ENCODE measurements at regions not wholly inside any gene's neighbourhood (a gene's known extent, or its start where the extent isn't known, plus 50 kb on each side); places are given as distances from the start of the nearest gene placed in this dataset.

DNA sequence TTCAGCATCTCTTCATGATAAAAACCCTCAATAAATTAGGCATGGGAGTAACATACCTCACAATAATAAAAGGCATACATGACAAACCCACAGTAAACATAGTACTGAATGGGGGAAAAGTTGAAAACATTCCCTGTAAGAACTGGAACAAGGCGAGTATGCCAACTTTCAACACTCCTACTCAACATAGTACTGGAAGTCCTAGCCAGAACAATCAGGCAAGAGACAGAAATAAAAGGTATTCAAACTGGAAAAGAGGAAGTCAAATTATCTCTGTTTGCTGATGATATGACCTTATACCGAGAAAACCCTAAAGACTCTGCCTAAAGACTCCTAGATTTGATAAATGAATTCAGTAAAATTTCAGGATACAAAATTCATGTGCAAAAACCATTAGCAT lies 167.6 kb downstream of the TMEM38B start:
- no peak for DNase-seq

DNA sequence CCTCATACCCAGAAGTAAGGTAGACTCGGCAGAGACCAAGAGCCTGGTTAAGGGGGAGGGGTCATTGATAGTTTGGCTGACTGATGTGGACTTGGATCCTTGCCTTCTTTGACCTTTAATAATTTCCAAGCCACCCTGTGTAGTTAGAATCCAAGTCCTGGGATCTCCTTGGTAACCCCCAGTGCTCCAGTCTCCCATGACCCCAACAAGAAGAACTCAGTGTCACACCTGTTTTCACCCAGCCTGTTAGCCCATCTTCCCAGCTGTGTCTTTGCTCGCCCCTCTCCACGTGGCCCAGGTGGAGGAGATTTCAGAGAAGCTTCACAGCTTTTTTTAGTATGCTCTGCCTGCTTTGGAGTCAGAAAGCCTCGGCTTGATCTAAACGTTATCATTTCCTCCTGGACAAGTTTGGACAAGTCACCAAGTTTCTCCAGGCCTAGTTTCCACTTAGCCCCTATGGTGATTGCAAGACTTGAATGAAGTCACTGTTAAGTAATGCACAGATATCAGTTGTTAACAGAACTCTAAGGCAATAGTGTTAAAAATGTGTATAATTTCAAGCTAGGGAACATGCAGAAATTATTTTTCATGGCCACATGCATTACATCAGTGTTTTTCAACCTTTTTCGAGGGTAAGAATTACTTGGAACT lies 170.0 kb downstream of the TMEM38B start:
- no peak for DNase-seq

DNA sequence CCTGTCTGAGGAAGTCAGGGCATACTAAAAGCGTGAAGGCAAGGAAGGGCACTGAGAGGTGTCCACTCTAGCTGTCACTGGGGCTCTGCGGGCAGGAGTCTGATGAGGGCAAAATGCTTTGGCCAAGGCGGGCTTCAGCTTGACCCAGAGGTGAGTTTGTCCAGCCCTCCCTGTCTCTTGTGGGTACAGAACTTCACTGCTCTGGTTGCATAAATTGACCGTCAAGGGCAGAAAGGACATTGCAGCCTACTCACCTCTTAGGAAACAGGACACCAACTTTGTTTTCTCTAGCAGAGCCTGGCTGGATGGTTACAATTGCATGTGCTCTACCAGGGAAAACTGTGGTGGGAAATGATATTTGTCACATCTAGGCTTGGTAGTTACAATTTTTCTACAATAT lies 170.9 kb downstream of the TMEM38B start:
- DNase-seq, result no peak

DNA sequence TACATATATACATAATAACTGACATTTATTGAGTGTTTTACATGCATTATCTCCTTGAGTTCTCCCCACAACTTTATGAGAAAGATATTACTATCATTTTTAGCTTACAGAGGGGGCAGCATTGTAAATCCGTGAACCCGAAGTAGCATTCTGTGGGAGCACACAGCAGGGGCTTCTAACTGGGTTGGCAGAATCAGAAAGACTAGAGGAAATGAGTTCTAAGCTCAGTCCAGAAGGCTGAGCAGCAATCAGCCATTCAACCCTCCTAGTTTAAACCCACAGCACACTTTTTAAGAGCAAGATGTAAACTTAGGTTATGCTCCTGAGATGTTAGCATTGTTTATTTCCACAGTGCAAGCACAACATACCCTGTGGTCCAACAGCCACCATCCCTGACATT lies 177.2 kb downstream of the TMEM38B start:
- DNase-seq, result no peak

DNA sequence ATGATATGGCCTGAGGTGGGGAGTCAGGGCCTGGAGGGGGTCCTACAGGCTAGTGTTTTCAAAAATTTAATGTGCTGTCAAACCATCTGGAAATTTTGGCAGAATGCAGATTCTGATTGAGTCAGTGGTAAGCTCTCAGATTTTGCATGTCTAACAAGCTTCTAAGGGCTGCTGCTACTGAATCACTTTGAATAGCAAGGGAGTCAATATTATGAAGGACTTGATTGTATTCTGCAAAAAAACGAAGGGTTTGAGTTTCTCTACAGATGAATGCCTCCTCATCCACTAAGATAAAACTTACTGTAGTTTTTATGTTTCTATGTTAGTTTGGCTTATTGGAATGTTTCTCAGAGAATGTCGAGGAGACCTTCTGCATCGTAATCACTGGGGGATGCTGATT lies 179.5 kb downstream of the TMEM38B start:
- no peak for DNase-seq

DNA sequence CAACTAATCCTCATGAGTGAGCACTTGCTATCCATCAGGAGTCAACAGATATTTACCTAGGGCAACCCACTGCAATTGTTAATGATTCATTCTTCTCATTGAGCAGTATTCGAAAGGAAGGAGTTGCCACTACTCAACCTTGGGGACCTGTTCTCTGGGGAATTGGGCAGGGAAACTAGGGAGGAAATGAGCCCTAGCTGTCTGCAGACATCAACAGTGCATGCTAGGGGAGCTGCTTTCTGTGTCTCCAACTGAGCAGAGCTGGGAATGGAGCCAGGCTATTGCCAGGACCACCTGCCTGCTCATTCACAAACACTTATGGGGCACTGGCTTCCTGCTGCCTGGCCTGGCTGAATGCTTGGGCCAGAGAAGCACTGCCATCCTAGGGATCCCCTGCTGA lies 183.4 kb downstream of the TMEM38B start:
- DNase-seq, result no peak

DNA sequence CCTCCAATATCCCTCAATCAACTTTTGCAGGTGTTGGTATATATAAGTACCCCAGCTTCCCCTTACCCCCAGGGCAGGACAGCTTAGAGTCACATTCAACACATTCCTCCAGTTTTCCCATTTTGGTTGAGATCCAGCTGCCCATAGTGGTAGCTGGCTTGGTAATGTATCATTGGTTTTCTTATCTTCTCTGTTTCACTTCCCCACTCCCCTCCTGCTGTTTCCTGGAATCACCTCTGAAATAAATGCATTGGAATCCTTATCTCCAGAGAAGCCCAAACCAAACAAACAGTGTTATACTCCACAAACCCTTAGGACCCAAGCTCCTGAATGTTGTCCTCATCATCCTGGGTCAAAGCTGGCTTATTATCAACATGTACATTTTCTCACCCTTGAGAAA lies 184.8 kb downstream of the TMEM38B start:
- no peak for DNase-seq

DNA sequence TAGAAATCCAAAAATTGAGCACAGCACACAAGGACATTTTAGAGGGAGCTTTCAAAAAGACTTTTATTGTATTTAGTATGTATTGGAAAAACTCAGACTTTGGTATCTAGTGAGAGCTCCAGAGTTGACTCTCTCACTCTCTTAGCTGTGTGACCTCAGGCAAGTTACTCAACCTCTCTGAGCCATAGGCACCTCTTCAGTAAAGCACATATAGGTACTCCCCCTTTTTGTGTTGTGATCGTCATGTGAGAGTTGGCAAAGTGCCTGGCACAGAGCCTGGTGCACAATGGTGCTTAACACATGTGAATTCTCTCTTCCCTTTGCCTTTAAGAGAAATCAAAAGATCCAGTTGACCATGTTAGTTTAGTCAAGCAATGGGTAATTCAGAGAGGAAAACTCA lies 186.2 kb downstream of the TMEM38B start:
- no peak for DNase-seq

DNA sequence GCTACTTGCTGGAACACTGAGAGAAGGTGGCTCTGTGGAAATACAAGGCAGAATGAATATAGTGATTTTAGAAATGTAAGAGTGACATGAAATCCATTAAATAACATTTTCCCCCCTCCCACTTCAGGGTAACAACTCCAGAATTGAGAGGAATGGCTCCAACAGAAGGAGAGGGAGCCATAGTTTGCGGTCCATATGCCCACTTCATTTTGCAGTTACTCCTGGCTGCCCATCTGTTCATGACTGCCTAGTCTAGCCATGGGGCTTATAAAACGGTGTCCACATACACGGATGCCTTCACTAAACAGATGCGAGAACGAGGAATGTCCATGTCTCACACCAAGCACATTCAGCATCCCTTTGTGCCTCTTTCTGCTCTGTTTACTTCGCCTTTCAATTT lies 186.7 kb downstream of the TMEM38B start:
- no peak for DNase-seq

DNA sequence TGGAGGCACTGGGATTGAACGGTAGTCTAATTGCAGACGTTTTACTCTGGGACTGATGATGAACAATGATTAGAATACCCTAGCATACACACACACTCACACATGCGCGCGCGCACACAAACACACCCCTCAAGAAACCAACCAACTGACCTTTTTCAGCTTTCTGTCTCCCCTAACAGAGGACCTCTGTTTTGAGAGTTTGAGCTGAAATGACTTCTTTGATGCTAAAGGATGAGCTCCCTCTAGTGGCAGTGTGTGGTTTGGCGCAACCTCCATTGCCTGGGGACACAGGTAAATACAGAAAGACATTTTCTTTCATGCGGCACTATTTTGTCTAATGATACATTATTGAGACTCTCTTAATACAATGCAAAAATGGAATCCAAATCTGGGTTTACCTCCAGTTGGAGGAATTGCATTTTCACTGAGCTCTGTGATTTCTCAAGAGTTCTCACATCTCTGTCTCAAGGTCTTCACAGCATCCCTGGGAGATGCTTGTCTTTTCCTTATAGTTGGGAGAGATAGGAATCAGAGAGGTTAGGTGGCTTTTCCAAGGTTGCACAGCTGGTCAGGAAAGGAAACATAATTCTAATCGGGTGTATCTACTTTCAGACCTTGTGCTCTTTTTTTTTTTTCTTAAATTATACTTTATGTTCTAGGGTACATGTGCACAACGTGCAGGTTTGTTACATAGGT lies 187.5 kb downstream of the TMEM38B start:
- no peak for DNase-seq

DNA sequence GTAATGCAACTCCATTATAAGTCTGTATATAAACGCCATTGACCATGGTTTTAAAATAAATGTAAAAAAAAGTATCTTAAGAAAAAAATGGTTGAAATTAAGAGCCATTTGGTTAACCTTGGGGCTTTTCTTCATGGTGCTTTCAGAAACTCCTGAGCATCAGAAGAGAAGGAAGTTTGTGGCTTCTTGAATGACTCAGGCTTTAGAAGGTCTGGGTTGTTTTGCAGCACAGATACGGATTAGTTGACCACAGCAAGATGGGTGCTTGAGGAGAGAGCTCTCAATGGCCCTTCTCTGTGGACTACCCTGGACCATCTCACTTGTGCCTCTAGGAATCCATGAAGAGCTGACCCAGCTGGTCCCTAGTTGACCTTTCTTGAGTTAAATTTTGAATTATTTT lies 189.5 kb downstream of the TMEM38B start:
- DNase-seq, result peak; percentile 25

DNA sequence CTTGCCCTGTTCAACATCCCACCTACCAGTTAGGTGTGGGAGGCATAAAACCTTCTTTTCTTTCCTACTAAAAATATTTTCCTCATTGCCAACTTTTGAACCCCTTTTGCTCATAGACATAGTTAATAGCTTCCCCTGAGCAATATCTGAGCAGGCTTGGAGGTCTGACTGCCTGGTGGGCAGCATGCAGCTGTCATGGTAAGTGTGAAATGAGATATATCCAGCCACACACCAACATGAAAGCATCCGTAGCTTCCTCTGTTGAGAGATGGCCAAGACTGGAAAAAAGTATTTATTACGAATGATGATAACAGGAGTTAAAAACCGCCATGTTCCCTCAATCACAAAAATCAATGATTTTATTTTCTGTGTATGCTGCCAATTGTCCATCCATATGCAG lies 190.1 kb downstream of the TMEM38B start:
- DNase-seq, result no peak

DNA sequence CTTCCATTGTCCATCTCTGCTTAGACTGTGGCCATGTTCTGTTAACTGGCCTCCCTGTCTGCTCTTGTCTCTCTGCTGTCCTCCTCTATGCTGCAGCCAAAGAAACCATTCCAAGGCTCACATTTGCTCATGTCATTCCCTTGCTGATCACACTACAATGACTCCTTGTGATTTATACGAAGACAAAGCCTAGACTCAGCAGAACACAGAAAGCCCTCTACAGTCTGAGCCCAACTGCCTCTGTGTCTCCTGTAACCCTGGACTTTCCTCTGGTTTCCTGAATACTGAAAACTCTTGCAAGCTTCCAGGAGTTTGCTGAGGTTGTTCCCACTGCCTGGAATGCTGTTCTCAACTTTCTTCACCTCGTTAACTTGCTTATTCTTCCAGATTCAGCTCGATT lies 191.8 kb downstream of the TMEM38B start:
- DNase-seq, result no peak

DNA sequence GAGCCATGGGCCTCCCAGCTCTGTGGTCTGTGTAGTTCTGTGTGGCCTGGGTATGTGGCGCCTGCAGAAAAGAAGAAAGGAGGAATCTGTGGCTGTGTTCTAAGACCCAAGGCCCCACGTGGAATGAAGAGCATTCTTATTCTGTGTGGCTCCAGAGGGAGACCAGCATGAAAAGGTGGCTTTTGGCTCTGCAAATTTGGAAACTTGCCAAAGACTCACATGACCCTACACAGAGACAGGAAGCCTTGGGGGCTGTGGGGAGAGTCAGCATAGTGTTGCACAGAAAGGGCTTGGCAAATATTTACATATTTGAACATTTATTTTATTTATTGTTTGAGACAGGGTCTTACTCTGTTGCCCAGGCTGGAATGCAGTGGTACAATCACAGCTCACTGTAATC lies 193.3 kb downstream of the TMEM38B start:
- no peak for DNase-seq

DNA sequence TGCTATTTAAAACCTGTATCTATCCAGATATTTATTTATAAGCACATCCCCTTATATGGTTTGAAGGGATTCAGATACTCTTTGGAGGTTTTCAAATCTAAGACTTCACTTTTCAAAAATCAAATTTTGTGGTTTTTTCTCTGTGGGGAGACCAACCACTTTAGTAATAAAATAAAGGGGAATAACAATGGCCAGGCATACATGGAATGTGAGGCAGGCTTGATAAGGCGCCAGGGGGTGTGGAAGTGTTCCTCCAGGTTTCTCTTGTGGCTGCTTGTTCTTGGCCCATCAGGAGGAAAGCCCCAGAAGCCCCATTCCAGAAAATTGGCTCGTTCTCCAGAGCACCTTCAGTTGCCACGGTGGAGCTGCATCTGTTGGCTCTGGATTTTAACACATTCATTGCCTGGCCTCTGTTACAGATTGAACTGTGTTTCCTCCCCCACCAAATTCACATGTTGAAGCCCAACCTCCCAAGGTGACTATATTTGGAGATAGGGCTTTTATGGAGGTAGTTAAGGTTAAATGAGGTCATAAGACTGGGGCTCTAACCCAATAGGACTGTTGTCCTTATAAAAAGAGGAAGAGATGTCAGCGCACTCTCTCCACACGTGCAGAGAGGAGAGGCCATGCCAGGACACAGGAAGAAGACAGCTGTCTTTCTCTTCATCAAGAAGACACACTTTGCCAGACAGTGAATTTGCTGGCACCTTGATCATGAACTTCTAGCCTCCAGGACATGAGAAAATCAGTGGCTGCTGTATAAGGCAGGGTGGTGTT lies 195.9 kb downstream of the TMEM38B start:
- DNase-seq, result peak; percentile 31

DNA sequence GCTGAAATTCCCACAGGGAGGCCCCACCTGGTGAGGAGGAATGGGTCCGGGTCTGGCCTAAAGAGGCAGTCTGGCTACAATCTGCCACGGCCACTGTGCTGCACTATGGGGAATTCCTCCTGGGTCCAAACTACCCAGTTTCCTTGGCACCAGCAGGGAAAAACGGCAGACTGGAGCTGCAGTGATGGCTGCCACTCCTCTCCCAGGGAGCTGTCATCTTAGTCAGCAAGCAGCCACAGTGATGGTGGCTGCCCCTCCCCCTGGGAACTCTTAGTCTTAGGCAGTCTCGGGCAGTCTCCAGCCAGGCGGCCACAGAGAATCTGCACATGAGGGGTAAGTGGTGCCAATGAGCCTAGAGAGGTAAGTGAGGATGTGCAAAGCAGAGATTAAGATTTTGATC lies 205.8 kb downstream of the TMEM38B start:
- no peak for DNase-seq

DNA sequence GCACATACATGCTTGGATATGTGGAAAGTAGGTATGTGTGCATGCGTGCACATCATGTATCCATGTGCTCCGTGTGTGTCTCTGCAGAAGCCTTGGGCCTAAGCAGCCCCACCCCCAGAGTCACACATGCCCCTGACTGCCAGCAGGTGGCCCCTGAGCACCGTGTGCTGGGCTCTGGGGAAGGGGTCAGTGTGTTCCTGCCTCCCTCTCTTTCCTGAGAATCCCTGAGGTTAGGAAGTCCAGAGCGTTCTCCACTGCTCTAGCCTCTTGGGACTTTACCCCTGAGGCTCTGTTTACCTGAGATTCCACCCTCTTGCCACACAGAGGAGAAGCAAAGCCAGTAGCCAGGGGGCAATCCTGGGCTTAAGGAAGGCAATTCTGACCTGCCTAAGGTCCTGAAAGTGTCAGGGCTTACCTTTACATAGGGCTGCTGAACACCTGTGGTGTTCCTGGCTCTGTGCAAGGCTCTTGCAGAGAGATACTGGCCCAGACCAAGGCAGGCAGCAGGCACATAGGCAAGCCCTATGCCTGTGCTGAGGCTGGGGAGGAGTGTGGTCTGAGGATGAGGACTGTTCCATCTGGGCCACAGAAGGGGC lies 207.3 kb downstream of the TMEM38B start:
- no peak for DNase-seq

DNA sequence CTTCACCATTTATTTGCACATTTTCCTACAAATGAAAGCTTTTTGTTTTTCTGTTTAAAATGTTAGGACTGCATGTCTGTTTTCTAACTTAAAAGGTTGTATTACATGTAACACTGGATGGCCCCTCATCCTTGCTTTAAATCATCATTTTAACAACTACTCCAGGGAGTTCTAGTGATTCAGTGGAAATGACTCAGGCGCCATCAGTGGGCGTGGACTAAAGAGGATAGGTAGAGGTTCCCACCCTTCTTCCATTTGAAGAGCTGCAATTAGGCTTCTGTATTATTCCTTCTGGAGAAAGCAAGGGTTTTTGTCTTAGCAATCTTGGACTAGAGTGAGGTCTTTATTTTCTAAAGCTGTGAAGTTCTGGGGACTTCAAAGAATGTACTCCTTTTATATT lies 213.7 kb downstream of the TMEM38B start:
- DNase-seq, result no peak

DNA sequence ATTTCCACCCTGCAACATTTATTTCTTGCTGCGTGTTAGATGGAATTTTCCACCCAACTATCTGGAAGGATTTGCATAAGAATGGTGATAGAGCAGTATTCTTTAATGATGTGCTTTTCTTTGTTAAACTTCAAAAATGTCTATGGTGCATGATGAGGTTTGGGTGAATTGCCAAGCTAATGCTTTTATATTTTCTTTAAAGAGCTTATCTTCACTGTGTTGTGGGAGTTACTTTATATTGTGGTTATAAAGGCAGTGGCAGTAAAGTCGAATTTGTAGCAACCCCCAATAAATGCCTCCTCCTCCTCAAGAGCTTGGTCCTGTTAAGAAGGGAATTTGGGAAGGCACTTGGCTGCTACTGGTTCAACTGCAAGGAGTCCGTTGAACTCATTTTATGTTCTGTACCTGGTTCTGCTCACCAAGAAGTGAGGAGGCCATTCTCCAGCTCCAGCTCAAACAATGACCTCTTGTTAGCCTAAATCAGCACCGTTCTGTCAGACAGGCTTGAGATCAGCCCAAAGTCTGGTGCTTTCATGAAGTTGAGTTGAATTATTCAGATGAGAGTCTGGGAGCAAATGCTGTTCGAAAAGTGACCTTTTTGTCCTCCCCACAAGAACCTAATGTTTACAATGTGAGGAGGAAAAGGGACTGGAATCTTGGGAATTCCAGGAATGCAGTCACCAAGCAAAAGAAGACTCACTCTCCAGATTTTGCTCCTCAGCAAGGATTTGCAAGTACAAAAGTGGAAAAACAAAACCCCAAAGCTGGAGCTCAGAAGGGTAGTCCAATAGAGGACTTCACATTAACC lies 217.0 kb downstream of the TMEM38B start:
- DNase-seq, result no peak

DNA sequence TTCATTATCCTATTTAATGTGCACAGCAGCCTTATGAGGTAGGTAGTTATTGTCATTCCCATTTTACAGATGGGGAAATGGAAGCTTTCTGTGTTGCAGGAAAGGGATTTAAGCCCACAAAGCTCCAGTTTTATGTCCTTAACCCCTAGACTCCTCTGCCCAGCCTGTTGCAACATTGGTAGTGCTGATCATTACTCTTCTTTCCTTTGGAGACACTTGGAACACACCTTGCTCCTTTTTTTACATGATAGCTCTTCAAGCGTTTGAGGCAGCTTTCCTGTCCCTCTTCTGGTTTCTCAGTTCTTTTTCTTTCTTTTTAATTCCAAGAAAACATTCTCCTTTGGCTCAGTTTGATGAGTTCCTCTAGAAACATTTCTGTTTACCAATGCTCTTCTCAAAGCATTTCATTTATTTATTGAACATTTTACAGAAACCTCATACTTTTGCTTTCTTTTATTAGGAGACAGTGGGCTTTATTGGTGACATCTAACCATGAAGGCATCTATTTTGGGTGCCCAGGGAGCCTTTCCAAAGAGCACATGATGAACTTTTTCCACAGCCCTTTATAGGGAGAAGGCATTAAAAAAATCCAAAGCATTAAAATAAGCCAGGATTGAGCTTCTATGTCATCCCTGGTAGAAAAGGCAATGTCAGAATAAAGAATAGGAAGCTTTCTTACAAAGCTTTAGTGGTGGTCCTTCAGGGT lies 218.0 kb downstream of the TMEM38B start:
- DNase-seq, result no peak

DNA sequence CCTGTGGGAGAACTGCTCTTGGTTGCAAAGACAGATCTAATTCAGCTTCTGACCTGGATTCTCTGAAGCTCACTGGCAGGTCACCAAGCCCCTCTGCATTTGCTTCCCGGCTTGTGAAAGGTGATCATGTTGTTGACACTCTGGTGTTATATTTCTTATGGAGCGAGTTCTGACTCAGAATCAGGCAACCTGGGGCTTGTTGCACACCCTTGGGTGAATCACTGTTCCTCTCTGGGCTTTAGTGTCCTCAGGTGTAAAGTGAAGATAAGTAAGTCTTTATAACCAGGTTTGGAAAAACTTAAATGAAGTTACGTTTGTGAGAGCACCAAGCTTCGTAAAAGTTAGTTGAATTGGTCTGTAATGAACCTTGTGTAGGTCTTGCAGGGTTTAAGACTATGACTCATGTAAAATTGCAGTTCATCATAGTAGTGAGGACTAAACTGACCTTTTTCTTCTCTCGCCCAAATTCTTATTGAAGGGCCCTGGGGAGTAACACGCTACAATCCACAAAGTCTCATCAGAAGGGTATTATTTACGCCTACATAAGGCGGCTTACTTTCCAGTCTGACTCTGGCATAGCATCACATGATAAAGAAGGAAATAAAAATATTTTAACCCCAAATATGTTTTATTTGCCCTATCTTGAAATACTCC lies 218.6 kb downstream of the TMEM38B start:
- DNase-seq, result no peak

Data from GF-D8 (cell line).